HepG2 (cell line): ENCODE measurements at regions not wholly inside any gene's neighbourhood (a gene's known extent, or its start where the extent isn't known, plus 50 kb on each side); places are given as distances from the start of the nearest gene placed in this dataset.

Experiments used
- ATAC-seq: fragments of 200-7000 bp; cut with Tn5 transposase; 3 replicates; pipeline ENCODE4 v1.9.1; 2020; ENCODE audit warnings: mild to moderate bottlenecking, moderate library complexity
- BruUV-seq: library from RNA; stranded (reverse); fragments of 400-500 nt; replicated peaks from 2 replicates; lab custom pipeline; 2021; lab: Mats Ljungman, UMichigan
- CTCF ChIA-PET: fragments of 300-600 bp; formaldehyde crosslinking; extraction: SDS; loops from one replicate; lab custom pipeline; 2021; ENCODE audit warnings: low total read pairs, inconsistent platforms, low intra/inter-chr PET ratio; lab: Yijun Ruan, JAX
- POLR2A ChIA-PET: fragments of 350-600 bp; sonication (Branson Sonifier 250); formaldehyde crosslinking; loops from one replicate; lab custom pipeline; 2020; ENCODE audit warnings: antibody characterized with exemption, inconsistent platforms; lab: Yijun Ruan, JAX
- DNase-seq: peaks from one replicate; pipeline ENCODE4 v3.0.0-alpha.2; 2015; ENCODE audit warnings: low spot score
- FAIRE-seq: peaks from 3 replicates; lab custom pipeline; 2011; peaks lifted over from hg19 to GRCh38; lab: Jason Lieb, UNC
- H2AFZ ChIP-seq: one replicate; pipeline ENCODE4 v1.6.1; 2011; ENCODE audit warnings: low read length, inconsistent platforms
- H3K27ac ChIP-seq: fragments of 300-600 bp; 3 replicates; pipeline ENCODE4 v1.8.0; 2011; ENCODE audit warnings: mixed run types, mild to moderate bottlenecking, mixed read lengths, low read length, inconsistent platforms; ENCODE audit not compliant: insufficient read depth; ENCODE audit errors: extremely low read length
- H3K27me3 ChIP-seq, 2 experiments: fragments of 200-600 bp in 1 of 2; 2 replicates in 1 of 2; 3 replicates in 1 of 2; pipeline versions ENCODE4 v1.6.0 to v1.8.0; 2011; ENCODE audit warnings: low read length in 2 of 2, mild to moderate bottlenecking in 2 of 2, moderate library complexity in 2 of 2, inconsistent platforms in 1 of 2; ENCODE audit not compliant: insufficient read depth in 2 of 2, control insufficient read depth in 1 of 2
- H3K36me3 ChIP-seq, 2 experiments: fragments of 200-600 bp in 1 of 2; replicated peaks in 1 of 2; 2 replicates in 1 of 2; 3 replicates in 1 of 2; pipeline versions ENCODE4 v1.5.1 to v1.8.0; 2011; ENCODE audit warnings: low read length in 2 of 2, inconsistent platforms in 1 of 2; ENCODE audit not compliant: insufficient read depth in 2 of 2, control insufficient read depth in 1 of 2
- H3K4me1 ChIP-seq: 2 replicates; pipeline ENCODE4 v1.5.1; 2012; ENCODE audit warnings: low read length, inconsistent platforms; ENCODE audit not compliant: insufficient read depth
- H3K4me2 ChIP-seq: 2 replicates; pipeline ENCODE4 v1.6.0; 2011; ENCODE audit warnings: low read depth, low read length, inconsistent platforms
- H3K4me3 ChIP-seq, 3 experiments: fragments of 200-600 bp in 1 of 3; sonication (generic), shearing (Covaris generic) in 1 of 3; replicated peaks in 1 of 3; 2 replicates each; pipeline ENCODE4 v1.5.1; 2011 to 2016; ENCODE audit warnings: low read length in 3 of 3, inconsistent platforms in 2 of 3, low read depth in 2 of 3, mild to moderate bottlenecking in 2 of 3, control low read depth in 1 of 3, mixed read lengths in 1 of 3; ENCODE audit not compliant: insufficient read depth in 1 of 3
- H3K79me2 ChIP-seq: one replicate; pipeline ENCODE4 v1.6.1; 2011; ENCODE audit warnings: low read length, inconsistent platforms; ENCODE audit not compliant: insufficient read depth
- H3K9ac ChIP-seq: 2 replicates; pipeline ENCODE4 v1.6.0; 2011; ENCODE audit warnings: mild to moderate bottlenecking, low read depth, low read length, inconsistent platforms; ENCODE audit not compliant: insufficient read depth
- H3K9me3 ChIP-seq: 2 replicates; pipeline ENCODE4 v1.5.1; 2012; ENCODE audit warnings: mild to moderate bottlenecking, low read length
- H4K20me1 ChIP-seq: 2 replicates; pipeline ENCODE4 v1.6.0; 2011; ENCODE audit warnings: inconsistent platforms, mild to moderate bottlenecking, low read length, moderate library complexity; ENCODE audit not compliant: insufficient read depth
- ATM ChIP-seq: fragments of 450-650 bp; IDR thresholded peaks from 2 replicates; pipeline ENCODE4 v1.7.1; 2017; ENCODE audit warnings: mild to moderate bottlenecking, borderline replicate concordance
- EEA1 ChIP-seq: sonication (generic); formaldehyde crosslinking; IDR thresholded peaks from 2 replicates; pipeline ENCODE4 v1.5.1; 2020; ENCODE audit warnings: mild to moderate bottlenecking, missing genetic modification reagents, borderline replicate concordance
- GLI4 ChIP-seq: sonication (generic); formaldehyde crosslinking; IDR thresholded peaks from 2 replicates; pipeline ENCODE4 v1.5.1; 2020; ENCODE audit warnings: missing genetic modification reagents, mild to moderate bottlenecking, moderate library complexity, borderline replicate concordance
- PRPF4 ChIP-seq: fragments of 200-400 bp; formaldehyde crosslinking; IDR thresholded peaks from 2 replicates; pipeline ENCODE4 v1.6.1; 2016; ENCODE audit warnings: low read length, low read depth; ENCODE audit not compliant: poor library complexity, severe bottlenecking
- REST ChIP-seq, 2 experiments: IDR thresholded peaks; 2 replicates each; pipeline ENCODE4 v1.6.1; 2011 to 2012; ENCODE audit warnings: low read length in 2 of 2, borderline replicate concordance in 1 of 2, low read depth in 1 of 2, mild to moderate bottlenecking in 1 of 2, moderate library complexity in 1 of 2
- TCF7 ChIP-seq: sonication (generic); IDR thresholded peaks from 2 replicates; pipeline ENCODE4 v1.6.1; 2016; ENCODE audit warnings: antibody characterized with exemption, low read depth
- ZFP36L2 ChIP-seq: sonication (generic); formaldehyde crosslinking; IDR thresholded peaks from 2 replicates; pipeline ENCODE4 v1.4.0; 2020; ENCODE audit warnings: missing genetic modification reagents
- ZNF414 ChIP-seq: sonication (generic); formaldehyde crosslinking; IDR thresholded peaks from 2 replicates; pipeline ENCODE4 v1.5.0; 2020; ENCODE audit warnings: missing genetic modification reagents
- ZNF546 ChIP-seq: sonication (generic); formaldehyde crosslinking; conservative IDR thresholded peaks from 2 replicates; pipeline ENCODE4 v1.8.1; 2023; ENCODE audit warnings: mild to moderate bottlenecking, missing genetic modification reagents
- ZNF709 ChIP-seq: sonication (generic); formaldehyde crosslinking; IDR thresholded peaks from 2 replicates; pipeline ENCODE4 v1.5.0; 2020; ENCODE audit warnings: mild to moderate bottlenecking, missing genetic modification reagents
- WGBS: methylation state at CpG from one replicate; pipeline ENCODE4 v1.1.6; 2017; ENCODE audit warnings: low lambda C conversion rate; 5-methylcytosine and 5-hydroxymethylcytosine counted together
- in situ Hi-C: cut with HindIII; loops from 2 replicates; pipeline ENCODE4 v1.10.0; 2017; ENCODE audit warnings: low pct_unique_long_range_greater_than_20kb; ENCODE audit not compliant: extremely low pct_ligation_motif_present
- intact Hi-C: fragments of 100-400 bp; cut with micrococcal nuclease; formaldehyde crosslinking; loops from one replicate; pipeline ENCODE4 v1.10.0; 2022; ENCODE audit not compliant: unreplicated experiment
- TF ChIP-seq, protein P1 (sequence below): sonication (generic); formaldehyde crosslinking; IDR thresholded peaks from 2 replicates; pipeline ENCODE4 v1.4.0; 2020; ENCODE audit warnings: mild to moderate bottlenecking, low read depth, missing genetic modification reagents

DNA sequence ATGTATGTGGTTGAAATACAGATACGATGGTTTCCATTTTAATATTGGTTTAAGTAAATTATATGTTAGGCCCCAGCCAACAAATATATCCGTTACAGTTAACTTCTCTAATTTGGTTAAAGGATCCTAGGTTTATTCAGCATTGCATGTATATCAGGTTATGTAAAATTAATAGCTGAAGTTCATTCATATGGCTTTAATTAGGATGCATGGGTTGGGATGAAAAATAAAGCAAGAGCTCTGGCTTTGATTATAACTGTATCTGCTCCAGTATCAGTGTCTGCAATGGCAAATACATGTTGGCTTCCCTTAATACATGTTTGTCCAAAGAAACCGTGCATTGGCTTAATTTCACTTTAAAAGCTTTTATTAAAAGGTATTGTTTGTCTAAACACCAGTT, 435.7 kb upstream of the SETBP1 start:
- no peak overlapping the region for H3K4me3 ChIP-seq
- no peak overlapping the region for H3K9ac ChIP-seq
- H2AFZ ChIP-seq, result no peak overlapping the region
- in situ Hi-C loops (no loop called here), intact Hi-C loops (no loop called here)
- POLR2A ChIA-PET, result no interaction called here
- CTCF ChIA-PET, result no interaction called here
- H3K4me1 ChIP-seq, result no peaks in the 10 kb centered on the region
- H3K27me3 ChIP-seq, result no peaks in the 10 kb centered on the region
- H3K27ac ChIP-seq, result no peak overlapping the region
- no peaks in the 10 kb centered on the region for H3K79me2 ChIP-seq
- TF ChIP-seq ZNF414 (CRISPR knock-in tag) (no peak), EEA1 (CRISPR knock-in tag) (no peak), TCF7 (no peak), ZFP36L2 (no peak), PRPF4 (no peak)
- ATAC-seq (no peak), FAIRE-seq (no peak), DNase-seq (no peak)
- H3K9me3 ChIP-seq, result peaks cover 93% of the 10 kb centered on the region
- no peaks in the 10 kb centered on the region for H3K36me3 ChIP-seq
- no peak overlapping the region for H3K4me2 ChIP-seq
- no peaks in the 10 kb centered on the region for H4K20me1 ChIP-seq
- WGBS, result 3% methylated on average over 3 of the region's 3 CpGs
- no TSS peak for BruUV-seq

- intact Hi-C loops, result no loop called here
- Histone ChIP-seq H3K27ac (no peak overlapping the region), H4K20me1 (no peaks in the 10 kb centered on the region), H3K4me1 (no peaks in the 10 kb centered on the region), H3K9me3 (peaks cover 95% of the 10 kb centered on the region), H3K27me3 (no peaks in the 10 kb centered on the region), H3K4me3 (no peak overlapping the region), H3K36me3 (no peaks in the 10 kb centered on the region), H3K4me2 (no peak overlapping the region), H2AFZ (no peak overlapping the region), H3K9ac (no peak overlapping the region), H3K79me2 (no peaks in the 10 kb centered on the region)
- TF ChIP-seq ZNF546 (CRISPR knock-in tag) (no peak), REST (IDR thresholded peaks at IDR 0.05; ENCODE audit: borderline replicate concordance in 1 of 2, low read depth in 1 of 2, low read length in 2 of 2) (peak in 1 of 2 experiments; percentile 23; a peak in 1 of 4 replicates), GLI4 (CRISPR knock-in tag) (no peak), ZNF709 (CRISPR knock-in tag) (no peak), ATM (no peak)
- TF ChIP-seq, protein P1, sequence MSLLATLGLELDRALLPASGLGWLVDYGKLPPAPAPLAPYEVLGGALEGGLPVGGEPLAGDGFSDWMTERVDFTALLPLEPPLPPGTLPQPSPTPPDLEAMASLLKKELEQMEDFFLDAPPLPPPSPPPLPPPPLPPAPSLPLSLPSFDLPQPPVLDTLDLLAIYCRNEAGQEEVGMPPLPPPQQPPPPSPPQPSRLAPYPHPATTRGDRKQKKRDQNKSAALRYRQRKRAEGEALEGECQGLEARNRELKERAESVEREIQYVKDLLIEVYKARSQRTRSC (CRISPR knock-in tag), result no peak
- DNase-seq, result no peak
- no peak for ATAC-seq
- ChIA-PET POLR2A (no interaction called here), CTCF (no interaction called here)
- in situ Hi-C loops, result no loop called here
- FAIRE-seq, result no peak
- 11% methylated on average over 2 of the region's 2 CpGs for WGBS
- no TSS peak for BruUV-seq
Observed at GRCh38 chr18:44246001-44246400, 434.7 kb upstream of the SETBP1 start.
